RWPE1 (cell line): ENCODE measurements at regions not wholly inside any gene's neighbourhood (a gene's known extent, or its start where the extent isn't known, plus 50 kb on each side); places are given as distances from the start of the nearest gene placed in this dataset.
"Not testable (repeated sequence)": the region's sequence is repeated elsewhere in the genome, so short reads cannot be mapped to it uniquely, and the experiment has no call there.

ENCODE experiments used
- CTCF ChIA-PET: fragments of 350-600 bp; sonication (Branson Sonifier 250); formaldehyde crosslinking; extraction: SDS; loops from one replicate; lab custom pipeline; 2021; lab: Yijun Ruan, JAX
- POLR2A ChIA-PET: fragments of 400-600 bp; formaldehyde crosslinking; extraction: SDS; loops from one replicate; lab custom pipeline; 2020; ENCODE audit warnings: antibody characterized with exemption; ENCODE audit not compliant: low non-redundant PET; lab: Yijun Ruan, JAX
- DNase-seq: peaks from one replicate; pipeline ENCODE4 v3.0.0; 2012; ENCODE audit warnings: low spot score
- H3K27ac ChIP-seq: fragments of 450-650 bp; 2 replicates; pipeline ENCODE4 v1.5.1; 2017
- TF ChIP-seq, protein P1 (sequence below): fragments of 450-650 bp; conservative IDR thresholded peaks from 2 replicates; pipeline ENCODE4 v1.5.1; 2017; ENCODE audit warnings: low read depth, mild to moderate bottlenecking

DNA sequence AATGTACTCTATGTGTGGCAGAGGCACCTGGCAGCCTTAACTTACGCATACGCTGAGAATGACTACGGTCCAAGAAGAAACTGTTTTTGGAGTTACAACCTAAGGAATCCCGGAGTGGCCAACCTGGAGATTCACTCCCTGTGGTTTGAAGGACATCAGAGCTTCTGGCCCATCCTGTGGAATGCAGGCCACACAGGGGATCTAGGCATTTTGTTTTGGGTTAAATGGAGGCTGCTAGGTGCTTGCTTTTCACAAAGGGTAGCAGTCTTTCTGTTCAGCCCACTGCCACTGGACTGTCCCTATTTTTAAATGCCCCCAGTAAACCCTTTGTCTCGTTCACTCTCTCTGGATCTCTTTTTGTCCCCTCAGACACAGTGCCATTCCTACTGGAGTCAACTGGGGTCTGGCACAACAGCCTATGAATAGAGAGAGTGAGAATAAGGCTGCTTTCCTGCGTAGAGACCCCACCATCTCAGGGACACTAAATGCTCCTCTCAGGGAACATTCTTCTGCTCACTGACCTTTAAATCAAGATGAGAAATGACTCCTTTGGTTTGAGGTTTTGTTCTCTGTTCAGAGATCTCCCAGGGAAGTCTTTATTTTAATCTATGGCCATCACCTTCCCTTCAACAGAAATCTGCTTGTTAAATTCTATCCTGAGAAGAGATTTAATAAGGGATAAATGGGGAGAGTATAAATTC, 124.9 kb downstream of the B3GNT2 start:
- ChIA-PET CTCF (interaction anchor here (0.6 kb wide), 1 partner anchor 35 kb away, joined by 3 read pairs; no protein-coding TSS in a partner anchor), POLR2A (no interaction called here)

DNA sequence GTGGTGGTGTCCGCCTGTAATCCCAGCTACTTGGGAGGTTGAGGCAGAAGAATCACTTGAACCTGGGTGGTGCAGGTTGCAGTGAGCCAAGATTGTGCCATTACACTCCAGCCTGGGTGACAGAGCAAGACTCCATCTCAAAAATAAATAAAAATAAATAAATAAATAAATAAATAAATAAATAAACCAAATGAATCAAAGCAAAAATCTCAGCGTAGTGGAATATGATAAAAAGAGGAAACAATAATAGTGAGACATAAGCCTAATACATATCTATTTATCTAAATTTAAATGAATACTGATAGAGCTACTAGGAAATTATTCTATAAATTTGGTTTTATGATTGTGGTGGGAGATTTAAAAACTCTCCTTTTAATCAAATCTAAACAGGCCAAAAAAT, 124.2 kb downstream of the B3GNT2 start:
- DNase-seq, CTCF ChIA-PET, POLR2A ChIA-PET, H3K27ac ChIP-seq: not testable (repeated sequence)

More for the DNA sequence above, 124.9 kb downstream of the B3GNT2 start:
- no peak overlapping the region for H3K27ac ChIP-seq
- DNase-seq, result no peak
- TF ChIP-seq, protein P1, sequence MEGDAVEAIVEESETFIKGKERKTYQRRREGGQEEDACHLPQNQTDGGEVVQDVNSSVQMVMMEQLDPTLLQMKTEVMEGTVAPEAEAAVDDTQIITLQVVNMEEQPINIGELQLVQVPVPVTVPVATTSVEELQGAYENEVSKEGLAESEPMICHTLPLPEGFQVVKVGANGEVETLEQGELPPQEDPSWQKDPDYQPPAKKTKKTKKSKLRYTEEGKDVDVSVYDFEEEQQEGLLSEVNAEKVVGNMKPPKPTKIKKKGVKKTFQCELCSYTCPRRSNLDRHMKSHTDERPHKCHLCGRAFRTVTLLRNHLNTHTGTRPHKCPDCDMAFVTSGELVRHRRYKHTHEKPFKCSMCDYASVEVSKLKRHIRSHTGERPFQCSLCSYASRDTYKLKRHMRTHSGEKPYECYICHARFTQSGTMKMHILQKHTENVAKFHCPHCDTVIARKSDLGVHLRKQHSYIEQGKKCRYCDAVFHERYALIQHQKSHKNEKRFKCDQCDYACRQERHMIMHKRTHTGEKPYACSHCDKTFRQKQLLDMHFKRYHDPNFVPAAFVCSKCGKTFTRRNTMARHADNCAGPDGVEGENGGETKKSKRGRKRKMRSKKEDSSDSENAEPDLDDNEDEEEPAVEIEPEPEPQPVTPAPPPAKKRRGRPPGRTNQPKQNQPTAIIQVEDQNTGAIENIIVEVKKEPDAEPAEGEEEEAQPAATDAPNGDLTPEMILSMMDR, result no peak

DNA sequence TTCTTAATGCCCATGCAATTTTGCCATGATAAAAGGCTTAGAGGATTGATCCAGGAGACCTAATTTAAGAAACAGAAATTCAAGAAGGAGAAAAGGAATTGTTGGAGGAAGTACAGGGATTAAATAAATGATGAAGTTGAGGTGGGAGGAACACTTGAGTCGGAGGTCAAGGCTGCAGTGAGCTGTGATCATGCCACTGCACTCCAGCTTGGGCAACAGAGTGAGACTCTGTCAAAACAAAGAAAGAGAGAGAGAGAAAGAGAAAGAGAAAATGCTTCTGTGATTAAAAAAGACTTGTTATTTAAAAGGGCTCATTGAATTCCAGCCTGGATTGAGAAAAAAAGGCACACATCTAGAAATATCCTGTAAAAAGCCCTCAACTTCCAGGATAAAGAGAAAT, 123.2 kb downstream of the B3GNT2 start:
- H3K27ac ChIP-seq, result no peak overlapping the region
- DNase-seq, result no peak
- CTCF ChIA-PET, result no interaction called here
- POLR2A ChIA-PET, result no interaction called here
- TF ChIP-seq, protein P1, result no peak

DNA sequence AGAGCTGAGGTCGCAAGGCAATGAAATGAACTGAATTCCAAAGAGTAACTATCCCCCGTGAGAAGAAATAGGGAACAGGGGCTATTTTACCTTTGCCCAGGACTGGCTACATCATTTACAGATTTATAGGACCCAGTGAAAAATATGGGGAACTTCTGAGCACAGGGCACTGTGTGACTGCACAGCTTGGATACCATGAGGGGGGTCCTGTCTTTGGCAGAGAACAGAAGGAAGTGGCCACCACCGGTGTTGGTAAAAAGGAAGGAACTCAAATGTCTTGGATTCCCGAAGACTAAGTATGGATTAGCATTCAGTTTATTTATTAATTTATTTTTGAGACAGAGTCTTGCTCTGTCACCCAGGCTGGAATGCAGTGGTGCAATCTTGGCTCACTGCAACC, 119.6 kb downstream of the B3GNT2 start:
- POLR2A ChIA-PET, result no interaction called here
- TF ChIP-seq, protein P1, result no peak
- no peak for DNase-seq
- CTCF ChIA-PET, result no interaction called here
- no peak overlapping the region for H3K27ac ChIP-seq

DNA sequence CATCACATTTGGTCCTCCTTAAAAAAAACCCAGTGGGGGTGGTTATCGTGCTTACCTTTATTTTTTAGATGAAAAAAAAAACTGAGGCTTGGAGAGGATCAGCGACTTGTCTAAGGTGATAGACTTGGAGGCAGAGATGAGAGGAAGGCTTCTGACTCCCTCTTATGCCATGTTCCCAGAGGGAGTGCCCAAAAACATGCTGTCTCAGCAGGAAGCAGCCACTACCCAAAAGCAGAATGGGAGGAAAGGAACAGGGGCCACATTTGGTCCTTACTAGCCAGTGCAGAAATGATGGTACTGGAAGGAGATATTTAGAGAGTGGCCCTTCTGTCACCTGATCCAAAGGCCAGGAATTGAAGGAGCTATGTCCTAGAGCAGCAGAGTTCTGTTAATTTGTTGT, 118.4 kb downstream of the B3GNT2 start:
- CTCF ChIA-PET, result interaction anchor here (0.5 kb wide), 1 partner anchor 556 kb away, joined by 3 read pairs; no protein-coding TSS in a partner anchor
- TF ChIP-seq, protein P1, result no peak
- no peak overlapping the region for H3K27ac ChIP-seq
- POLR2A ChIA-PET, result no interaction called here
- no peak for DNase-seq

DNA sequence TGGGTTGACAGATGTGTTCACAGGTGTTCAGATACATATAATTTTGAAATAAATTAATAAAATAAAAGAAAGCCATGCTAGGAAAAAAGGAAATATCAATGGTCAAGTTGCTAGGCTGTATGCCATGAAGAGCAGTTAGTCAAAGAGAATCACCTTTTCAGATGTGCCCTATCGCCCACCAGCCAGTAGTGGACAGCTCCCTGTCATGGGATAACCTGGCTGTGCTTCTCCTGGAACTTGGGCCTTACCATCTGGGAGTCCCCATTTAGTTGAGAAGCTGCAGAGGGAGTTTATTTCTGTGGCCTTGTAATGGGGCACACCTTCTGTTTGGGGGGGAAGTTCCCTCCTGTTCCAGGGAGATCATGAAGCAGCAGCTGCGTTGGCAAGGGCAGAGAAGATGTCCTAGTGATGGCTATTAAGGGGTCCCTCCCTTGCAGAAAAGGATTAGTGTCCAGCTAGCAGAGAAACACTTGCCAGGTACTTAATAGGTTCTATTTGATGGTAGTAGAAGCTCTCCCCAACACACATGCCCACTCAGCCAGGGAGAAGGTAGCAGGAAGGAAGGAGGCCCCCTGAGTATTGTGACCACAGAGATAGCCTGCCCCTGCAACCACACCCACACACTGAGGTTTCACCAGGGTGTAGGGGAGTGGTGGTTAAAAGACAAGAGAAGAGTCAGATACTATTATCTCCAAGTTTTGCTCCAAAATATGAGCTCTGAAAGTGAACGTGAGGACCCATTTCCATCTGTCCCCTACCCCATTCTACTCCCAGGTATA, 117.7 kb downstream of the B3GNT2 start:
- ChIA-PET CTCF (interaction anchor here (0.5 to 0.6 kb wide), 2 partner anchors 134 to 556 kb away, joined by 3 to 4 read pairs; no protein-coding TSS in a partner anchor), POLR2A (interaction anchor here (0.7 kb wide), 1 partner anchor 34 kb away, joined by 3 read pairs; no protein-coding TSS in a partner anchor)
- DNase-seq, result no peak
- TF ChIP-seq, protein P1, result no peak
- H3K27ac ChIP-seq, result no peak overlapping the region
